HG03159 (cell line): ENCODE measurements at regions not wholly inside any gene's neighbourhood (a gene's known extent, or its start where the extent isn't known, plus 50 kb on each side); places are given as distances from the start of the nearest gene placed in this dataset.

ENCODE experiments used
- ATAC-seq: cut with Tn5 transposase; IDR thresholded peaks from one replicate; pipeline ENCODE4 v1.9.1; 2021; ENCODE audit warnings: mild to moderate bottlenecking, moderate library complexity; ENCODE audit not compliant: unreplicated experiment

DNA sequence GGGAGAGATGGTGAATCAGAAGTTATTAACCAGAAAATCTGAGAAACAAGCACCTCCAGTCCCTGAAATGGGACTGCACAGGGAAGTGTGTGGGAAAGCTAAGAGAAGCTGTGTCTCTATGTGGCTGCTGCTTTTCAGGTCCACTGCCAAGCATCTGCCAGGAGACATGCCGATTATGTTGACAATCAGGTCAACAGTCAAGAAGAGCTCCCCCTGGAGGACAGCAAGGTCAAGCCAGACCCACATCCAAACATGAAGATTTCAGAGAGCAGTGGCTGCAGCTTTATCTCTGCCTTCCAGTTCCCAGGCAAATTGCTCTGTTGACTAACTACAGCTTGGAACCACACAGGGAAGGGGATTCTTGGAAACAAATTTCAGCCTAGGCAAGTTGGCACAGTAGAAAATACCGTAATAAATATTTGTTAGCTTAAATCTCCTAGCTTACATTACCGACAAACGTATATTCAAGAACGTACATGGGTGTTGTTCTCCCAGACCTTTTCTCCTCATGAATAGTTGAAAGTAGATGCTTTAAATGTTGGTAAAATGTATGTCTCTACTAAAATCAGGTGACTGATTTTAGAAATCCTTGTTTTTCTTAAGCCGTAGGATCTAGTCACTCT, 394.5 kb upstream of the RARB start:
- ATAC-seq = peak; percentile 93

DNA sequence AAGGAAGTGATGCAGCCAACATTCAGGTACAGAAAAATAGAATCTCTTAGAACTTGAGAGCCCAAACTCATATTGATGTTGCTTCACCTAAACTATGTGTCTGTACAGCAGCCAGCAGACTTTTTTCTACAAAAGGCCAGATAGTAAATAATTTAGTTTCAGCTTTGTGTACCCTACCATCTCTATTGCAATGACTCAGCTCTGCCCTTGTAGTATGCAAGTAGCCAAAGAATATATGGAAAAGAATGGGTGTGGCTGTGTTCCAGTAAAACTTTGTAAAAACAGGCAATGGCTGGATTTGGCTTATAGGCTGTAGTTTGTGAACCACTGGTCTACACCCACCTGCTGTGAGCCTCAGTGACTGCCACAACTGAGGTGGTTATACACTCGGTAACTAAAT, 392.5 kb upstream of the RARB start:
- ATAC-seq = no peak

DNA sequence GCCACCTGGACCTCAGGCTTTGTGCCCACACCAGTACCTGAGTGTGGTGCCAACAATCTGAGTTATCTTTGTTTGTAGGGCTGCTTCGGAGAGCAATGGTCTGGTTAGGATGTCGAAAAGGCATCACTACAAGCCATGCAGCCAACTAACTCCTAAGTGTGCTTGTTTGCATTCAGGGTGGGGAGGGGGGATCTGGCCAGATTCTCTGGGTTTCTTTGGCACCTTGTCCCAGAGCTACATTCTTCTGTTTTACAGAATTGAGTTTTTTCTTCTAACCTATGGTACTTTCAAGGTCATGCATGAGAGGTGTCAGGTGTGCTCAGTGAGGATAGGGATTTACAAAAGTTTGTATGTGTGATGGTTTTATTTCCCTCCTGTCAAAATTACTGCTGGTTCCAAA, 391.4 kb upstream of the RARB start:
- ATAC-seq = no peak

DNA sequence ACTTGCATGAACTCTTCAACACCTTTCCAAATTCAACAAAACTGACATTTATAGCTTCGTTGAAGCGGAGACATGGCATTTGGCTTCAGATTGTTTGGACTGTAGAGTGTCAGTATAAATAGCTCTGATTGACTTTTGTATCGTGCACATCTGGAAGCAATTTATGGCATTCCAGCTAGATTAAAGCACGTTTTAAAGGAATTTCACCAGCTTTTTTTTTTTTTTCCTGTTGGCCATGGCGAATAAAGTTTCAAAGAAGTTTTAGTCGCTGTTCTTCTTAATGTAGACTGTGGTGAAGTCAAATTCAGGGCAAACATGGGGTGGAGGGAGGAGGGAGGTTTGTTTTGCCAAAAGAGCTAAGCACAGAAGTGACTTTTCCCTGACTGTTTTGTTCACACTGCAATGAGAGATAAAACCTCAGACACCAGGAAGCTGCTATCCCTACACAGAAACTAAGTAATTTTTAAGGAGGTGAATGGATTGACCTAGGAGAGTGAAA, 391.0 kb upstream of the RARB start:
- ATAC-seq = no peak

DNA sequence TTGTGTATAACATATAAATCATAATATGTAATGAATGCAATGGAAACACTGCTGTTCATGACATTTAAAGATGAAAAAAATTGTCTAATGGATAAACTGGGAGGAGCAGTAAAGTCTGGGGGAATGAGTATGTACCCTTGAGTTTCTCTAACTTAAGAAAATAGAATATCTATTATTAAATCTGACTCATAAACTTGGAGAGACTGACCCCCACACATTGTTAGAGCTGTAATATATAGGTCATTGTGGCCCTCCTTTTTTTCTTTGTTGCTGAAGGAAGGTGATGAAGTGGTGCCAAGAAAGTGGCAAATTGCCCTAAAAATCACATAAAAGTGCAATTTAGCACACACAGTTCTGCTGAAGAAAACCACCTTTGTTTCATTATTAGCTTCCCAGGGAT, 389.8 kb upstream of the RARB start:
- ATAC-seq = no peak

DNA sequence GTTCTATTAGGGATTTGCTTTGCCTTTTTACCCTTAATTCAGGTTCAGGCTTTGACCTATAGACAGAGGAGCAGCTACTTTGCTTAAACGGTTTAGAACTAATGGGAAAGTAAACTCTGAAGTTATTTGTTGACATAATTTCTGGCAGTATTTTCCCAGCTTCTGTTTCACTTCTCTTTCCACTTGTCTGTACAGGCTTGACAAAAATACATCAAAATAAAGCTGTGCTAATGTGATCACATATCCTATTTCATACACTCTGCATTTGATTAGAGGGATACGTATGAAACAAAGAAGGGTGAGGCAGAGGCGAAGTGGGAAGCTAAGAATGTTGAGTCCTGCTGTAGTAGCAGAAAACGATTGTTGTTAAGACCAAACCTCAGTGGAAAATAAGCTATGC, 389.1 kb upstream of the RARB start:
- no peak for ATAC-seq

DNA sequence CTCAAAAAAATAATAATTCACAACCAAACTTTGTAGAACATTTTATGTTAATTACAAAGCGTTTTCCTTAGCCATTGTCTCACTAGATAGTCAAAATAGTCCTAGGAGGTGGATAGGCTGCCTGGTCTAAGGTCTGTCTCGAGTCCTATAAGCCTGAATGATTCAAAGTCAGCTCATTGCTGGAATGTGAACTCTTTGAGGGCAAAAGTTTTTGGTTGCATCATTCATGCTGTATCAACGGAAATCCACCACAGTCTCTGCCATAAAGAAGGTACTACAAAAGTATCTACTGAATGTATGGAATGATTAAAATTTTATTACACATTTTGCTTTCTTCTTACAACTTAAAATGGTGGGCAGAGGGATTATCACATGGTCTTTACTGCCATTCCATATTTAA, 387.3 kb upstream of the RARB start:
- ATAC-seq = no peak

DNA sequence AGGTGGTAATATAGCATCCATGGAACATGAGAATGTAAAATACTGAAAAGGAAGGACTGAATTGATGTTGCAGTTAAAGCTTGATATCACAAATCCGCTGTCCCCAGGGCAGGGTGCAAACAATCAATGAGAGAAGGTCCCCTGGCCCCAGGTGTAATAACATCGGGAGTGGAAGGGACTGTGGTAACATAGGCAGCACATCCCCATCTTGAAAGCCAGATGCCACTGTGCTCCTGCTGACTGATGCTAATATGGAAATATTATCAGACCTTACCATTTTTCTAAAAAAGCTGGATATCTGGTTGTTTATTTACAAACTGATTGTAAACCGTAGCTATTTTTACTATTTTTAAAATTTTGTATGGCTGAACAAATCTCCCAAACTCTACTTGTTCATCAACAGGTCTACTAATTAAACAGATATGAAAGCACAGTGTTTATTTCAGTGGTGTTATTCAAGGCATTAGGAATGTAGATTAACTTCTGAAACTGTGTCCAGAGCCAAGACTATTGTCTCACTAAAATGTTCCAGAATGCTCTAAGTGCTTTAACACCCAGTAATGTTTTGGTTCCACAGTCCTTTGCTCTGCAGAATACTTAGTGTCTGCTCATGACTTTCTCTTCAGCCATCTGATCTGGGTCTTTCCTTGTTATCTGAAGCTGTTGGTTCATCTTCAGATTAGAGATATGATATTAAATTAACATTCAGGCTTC, 386.0 kb upstream of the RARB start:
- no peak for ATAC-seq

DNA sequence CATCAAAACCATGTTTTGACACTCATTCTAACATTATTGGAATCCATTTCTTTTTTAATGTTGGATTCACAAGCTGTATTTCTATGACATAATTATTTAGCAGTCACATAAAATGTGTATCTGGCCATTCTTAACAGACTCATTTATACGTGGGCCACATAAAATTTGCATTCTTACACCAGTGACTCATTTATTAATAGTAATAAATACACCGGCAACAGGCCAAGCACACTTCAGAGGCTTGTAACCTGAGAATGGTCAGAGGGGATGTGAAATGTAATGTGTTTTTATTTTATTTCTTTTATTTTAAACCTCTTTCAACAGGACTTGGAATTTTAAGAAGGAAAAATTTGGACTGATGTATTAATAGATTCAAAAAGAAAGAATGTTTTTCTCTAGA, 384.9 kb upstream of the RARB start:
- ATAC-seq = no peak

DNA sequence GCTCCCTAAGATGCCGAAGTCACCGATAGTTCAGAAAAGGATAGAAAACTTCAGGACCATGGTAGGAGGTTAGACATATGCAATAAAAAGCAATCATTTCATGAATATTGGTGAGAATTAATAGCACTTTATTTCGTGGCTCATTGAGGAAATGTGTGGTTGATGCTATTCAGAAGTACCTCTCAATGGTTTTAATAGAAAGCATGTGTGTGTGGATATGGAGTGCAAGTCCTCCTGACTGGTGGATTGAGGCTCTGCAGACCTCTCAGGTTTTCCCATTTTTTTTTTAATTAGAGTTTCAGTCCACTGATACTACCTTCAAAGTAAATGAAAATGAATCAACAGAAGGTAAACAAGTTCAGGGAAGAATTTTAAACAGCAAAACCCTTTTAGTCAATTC, 384.3 kb upstream of the RARB start:
- no peak for ATAC-seq

DNA sequence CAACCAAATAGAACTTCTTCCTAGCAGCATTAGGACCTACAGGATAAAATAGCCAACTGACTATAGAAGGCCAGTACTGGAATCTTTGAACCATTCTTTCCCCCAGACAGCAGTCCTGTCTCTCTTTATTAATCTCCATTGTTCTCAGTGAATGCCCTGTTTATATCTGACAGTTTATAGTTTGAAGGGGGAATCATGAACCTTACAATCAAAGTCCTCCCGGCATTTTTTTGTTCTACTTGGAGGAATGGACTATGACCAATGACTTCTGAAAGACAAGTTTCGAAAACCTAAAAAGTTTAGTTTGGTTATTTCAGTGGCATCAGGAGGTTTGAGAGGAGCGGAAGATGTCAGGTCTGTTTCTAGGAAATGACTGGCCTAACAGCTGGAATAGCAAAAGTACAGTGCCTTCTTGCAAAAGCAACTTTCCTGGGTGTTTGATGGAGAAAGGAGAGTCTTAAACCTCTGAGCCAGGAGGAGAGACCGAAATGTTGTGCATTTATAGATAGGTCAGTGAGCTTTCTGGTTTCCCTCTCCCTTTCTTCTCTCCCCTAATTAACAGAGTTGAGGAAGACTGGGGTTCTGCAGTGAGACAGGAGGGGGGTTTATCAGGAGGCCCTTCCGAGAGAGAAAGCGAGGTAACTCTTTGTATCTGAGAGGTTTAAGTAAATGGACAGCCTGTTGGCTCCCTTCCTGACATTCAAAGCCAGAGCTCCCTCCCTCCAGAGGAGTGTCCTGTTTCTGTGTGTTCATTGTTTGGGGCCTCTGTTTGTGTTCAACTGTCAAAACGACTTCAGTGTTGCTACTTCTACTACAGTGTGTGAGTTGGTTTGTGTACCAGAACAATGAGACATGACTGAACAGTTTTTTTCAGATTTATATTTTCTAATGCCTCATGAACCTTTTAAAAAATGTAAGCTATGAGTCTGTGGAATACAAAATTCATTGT, 383.0 kb upstream of the RARB start:
- no peak for ATAC-seq

DNA sequence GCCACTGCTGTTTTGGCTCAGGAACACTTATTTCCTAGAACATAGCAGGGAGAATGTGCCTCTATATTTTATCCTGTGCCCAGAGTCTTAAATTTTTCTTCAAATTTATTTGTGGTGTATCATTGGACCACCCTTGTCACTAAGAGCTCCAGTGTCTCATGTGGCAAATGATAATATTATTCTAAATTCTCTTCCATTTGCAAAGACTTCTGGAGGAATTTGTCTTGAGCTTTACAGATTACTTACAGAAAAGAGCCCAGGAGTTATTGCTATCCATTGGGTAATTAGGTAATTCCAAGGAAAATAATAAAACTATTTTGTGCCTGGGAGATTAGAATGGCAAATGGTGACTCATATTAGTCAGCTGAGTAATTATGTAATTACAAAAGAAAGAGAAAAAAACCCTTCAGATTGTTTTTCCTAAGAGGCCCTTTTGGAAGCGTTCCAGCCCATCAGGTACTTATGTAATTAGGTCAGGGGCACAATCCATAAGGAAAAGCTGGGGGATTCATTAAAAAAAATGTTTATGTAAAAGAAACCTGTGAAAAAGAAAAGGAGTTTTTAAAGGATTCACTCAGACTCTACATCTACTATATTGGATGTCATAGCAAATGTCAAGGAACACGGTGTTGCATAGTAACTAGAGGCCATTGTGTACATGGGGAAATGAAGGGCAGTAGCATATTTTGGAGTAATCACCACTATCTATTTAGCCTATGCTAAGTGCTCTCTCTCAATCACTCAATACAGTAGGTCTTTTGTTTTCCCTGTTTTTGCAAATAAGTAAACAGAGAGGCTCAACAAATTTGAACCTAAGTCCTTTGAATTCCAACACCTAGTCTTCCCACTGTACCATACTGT, 380.9 kb upstream of the RARB start:
- ATAC-seq = no peak

DNA sequence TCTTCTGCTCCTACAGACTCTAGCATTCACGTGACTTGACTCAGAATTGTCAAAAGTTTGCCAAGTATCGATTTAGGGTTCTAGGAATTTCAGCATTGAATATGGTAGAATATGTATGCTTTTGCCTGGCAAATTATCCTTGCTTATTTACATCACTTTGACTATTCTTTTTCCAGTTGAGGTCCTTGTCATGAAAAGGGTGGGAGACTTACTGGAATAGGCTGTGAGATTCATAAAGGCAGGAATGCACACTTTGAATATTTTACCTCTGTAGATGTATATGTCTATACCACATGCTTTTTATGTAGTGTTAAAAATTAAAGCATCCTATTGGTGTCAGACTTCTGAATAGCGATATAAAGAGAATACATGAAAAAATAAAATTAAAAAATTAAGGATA, 378.8 kb upstream of the RARB start:
- ATAC-seq = no peak

DNA sequence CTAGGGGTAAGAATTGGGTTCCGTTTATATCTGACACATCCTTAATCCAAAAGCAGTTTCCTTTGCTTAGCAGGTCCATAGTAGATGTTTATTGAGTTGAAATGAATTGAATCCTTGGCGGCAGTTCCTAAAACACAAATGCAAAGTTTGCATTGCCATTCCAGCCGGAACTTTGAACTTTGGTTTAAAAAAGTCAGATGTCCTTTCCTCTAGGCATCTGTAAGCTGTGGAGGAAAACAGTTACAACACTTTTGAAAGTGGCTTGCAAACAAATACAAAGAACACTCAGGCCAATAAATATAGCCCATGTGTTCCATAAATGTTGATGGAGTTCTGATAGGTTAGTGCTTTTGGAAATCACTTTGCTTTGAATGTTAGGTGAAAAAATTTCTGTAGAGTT, 374.7 kb upstream of the RARB start:
- no peak for ATAC-seq

DNA sequence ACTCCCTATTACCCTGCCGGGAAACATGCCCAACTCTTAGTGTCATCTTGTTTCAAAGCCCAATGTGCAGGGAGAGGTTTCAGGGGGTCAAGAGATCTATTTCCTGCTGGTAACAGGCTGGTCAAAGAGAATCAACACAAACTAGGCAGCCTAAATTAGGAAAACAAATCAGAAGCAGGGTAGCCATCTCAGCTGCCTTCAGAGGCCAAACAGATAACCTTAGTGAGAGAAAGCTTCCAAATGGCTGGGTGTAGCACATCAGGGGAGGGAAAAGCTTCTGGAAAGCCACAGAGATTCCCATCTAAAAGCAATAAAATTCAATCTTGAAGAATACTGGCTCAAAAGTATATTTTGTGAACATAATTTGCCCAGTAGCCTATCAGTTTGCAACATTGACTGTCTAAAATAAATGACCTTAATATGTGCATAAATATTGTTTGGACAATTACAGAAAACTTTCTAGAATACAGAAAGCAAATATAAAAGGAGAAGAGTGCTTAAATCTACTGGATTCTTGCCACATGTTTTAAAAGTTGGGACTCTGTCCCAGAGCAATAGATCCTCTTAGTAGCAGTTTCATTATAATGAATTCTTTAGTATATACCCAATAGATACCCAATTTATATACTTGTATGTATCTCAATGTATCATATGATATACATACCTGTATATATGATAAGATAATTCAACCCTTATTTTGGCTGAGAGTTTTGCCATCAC, 371.9 kb upstream of the RARB start:
- no peak for ATAC-seq

DNA sequence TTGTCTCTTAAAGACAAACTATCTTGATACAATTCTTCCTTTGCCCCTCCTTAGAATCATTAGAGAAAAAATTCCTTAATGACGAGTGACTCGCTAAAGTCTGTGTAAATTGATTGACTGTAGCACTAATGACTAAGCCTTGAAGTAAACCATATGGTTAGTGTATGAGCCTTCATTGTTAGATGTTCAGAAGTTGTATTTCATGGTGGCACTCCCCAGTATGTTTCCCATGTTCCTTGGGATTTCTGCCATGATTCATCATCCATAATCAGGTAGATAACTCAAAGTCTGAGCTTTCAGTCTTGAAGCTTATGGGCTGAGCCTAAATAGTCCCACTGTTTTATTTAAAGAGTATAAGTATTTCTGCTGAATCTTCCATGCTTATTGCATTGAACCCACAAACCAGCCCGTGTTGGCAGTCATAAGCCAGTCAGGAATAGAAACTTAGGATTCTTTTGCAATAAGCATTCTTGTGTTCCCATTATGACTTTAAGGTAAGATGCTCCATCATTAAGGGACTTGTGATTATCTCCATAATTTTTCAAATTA, 371.2 kb upstream of the RARB start:
- no peak for ATAC-seq

DNA sequence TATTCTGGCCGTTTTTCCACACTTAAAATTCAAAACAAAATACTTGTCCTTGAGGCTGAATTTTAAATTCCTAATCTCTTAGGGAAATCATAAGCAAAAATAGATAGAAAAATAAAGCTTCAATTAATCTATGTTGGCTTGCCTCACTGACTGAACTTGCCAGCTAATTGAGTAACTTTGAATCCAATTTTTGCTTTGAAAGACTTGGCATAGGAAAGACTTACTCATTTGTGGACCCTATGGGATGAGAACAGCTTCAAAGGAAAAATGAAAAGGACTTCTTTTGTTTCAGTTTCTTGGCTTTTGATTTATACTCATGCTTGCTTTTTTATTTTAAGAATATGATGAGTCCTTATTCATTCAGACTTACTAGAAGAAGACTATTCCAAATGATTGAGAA, 370.7 kb upstream of the RARB start:
- no peak for ATAC-seq

DNA sequence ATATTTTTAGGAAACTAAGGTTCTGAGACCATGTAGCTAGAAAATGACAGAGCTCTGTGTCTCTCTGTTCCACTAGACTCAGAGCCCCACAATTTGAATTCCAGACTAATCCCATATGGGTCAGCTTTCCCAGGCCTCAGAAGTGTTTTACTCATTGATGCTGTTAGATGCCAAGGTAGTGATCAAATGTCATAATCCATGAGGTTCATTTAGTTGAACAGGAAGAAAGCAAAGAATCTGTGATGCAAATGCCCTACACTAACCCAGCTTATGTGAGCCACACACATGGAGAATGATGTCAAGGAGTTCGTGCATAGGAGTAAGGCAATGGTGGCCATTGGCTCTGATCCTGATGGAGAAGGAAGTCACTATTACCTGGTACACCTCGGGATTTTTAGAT, 363.4 kb upstream of the RARB start:
- ATAC-seq = no peak

DNA sequence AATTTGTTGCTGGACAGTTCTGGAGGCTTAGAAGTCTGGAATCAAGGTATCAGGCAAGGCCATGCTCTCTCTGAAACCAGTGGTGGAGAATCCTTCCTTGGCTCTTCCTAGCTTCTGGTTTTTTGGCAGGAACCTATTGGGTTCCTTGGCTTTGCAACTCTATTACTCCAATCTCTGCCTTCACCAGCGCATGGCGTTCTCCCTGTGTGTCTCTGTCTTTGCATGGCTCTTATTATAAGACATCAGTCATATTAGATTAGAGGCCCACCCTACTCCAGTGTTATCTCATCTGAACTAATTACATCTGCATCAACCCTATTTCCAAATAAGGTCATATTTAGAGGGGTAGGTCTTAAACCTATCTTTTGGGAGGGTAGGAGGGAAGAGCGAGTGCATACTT, 358.1 kb upstream of the RARB start:
- no peak for ATAC-seq

DNA sequence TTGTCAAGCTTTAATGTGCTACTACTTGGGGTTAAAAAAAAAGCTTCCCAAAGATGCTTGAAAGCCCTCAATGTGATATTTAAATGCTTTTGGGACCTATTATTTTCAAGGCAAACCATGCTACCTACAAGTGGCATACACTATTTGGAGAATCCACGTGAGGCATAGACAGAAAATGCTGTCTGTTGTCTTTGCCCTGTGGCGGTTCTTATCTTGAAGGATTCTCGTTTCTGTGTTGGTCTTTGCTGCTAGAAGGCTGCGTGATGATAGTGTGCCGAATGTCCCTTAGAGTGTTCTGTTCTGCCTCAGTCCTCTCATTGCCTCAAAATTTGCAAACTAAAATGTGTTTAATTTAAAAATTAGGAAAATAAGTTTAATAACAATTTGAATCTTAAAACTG, 356.2 kb upstream of the RARB start:
- ATAC-seq = no peak
